ENCODE measurements at regions not wholly inside any gene's neighbourhood (a gene's known extent, or its start where the extent isn't known, plus 50 kb on each side); places are given as distances from the start of the nearest gene placed in this dataset.
A peak's percentile ranks its signal among the peaks of the same experiment; 100 is the strongest.

DNA sequence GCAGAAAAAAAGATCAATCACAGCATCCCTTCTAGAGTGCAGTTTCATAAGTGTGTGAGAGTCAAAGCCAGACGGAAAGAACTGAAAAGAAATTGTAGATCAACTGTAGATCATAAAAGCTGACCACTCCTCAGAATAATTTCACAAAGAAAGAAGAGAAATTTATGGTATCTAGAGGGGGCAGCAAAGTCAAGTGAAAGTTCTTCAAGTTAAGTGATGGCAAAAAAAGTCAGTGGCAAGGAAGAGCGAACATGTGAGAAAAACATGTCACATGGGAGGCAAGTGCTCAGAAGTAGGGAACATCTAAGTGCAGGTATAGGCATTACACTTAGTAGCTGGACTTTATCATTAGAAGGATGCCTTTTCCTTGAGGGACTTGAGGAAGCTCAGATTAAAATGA is 245.1 kb upstream of the ISL1 start:
- H3K27me3 ChIP-seq = no peaks in the 10 kb centered on the region
- intact Hi-C loops (cut with DNase I) = no loop called here
- TF ChIP-seq, protein P1, sequence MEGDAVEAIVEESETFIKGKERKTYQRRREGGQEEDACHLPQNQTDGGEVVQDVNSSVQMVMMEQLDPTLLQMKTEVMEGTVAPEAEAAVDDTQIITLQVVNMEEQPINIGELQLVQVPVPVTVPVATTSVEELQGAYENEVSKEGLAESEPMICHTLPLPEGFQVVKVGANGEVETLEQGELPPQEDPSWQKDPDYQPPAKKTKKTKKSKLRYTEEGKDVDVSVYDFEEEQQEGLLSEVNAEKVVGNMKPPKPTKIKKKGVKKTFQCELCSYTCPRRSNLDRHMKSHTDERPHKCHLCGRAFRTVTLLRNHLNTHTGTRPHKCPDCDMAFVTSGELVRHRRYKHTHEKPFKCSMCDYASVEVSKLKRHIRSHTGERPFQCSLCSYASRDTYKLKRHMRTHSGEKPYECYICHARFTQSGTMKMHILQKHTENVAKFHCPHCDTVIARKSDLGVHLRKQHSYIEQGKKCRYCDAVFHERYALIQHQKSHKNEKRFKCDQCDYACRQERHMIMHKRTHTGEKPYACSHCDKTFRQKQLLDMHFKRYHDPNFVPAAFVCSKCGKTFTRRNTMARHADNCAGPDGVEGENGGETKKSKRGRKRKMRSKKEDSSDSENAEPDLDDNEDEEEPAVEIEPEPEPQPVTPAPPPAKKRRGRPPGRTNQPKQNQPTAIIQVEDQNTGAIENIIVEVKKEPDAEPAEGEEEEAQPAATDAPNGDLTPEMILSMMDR (IDR thresholded peaks at IDR 0.05) = no peak
- H3K36me3 ChIP-seq = no peaks in the 10 kb centered on the region
- no peaks in the 10 kb centered on the region for H3K4me1 ChIP-seq
- H3K9me3 ChIP-seq = peaks cover 0 to 7% of the 10 kb centered on the region in 2 donors
- DNase-seq (no peak), ATAC-seq (no peak)
- no peak overlapping the region for H3K27ac ChIP-seq
- no peak overlapping the region for H3K4me3 ChIP-seq

DNA sequence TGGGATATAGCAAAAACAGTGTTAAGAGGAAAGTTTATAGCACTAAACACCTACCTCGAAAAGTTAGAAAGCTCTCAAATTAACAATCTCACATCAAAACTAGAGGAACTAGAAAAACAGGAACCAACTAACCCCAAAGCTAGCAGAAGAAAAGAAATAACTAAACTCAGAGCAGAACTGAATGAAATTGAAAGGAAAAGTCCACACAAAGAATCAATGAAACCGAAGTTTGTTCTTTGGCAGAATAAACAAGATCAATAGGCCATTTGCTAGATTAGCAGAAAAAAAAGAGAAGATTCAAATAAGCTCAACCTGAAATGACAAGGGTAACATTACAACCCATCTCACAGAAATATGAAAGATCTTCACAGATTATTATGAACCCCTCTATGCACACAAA is 234.8 kb upstream of the ISL1 start:
- Histone ChIP-seq H3K36me3 (no peaks in the 10 kb centered on the region), H3K4me1 (no peaks in the 10 kb centered on the region), H3K4me3 (no peak overlapping the region), H3K27ac (no peak overlapping the region), H3K27me3 (no peaks in the 10 kb centered on the region), H3K9me3 (peaks cover 0 to 15% of the 10 kb centered on the region in 2 donors)
- TF ChIP-seq, protein P1 (IDR thresholded peaks at IDR 0.05) = no peak
- no peak for DNase-seq
- intact Hi-C loops (cut with DNase I) = no loop called here
- no peak for ATAC-seq

DNA sequence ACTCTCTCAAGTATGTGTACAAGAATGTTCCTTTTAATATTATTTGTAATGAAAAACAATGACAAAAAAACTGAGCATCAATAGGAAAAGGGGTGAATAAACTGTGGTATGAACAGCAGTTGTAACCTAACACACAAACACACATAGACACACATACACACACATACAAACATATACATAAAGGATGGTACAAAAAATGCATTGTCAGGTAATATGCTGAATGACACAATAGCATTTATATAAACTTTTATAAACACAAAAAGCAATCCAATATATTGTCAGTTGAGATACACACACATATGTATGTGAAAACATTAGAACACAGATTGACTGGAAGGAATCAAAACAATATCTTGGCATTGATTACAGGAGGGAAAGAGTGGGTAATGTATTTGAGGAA is 227.0 kb upstream of the ISL1 start:
- no peak overlapping the region for H3K27ac ChIP-seq
- no peaks in the 10 kb centered on the region for H3K4me1 ChIP-seq
- intact Hi-C loops (cut with DNase I) = no loop called here
- H3K4me3 ChIP-seq = no peak overlapping the region
- no peaks in the 10 kb centered on the region for H3K27me3 ChIP-seq
- peaks cover 0 to 14% of the 10 kb centered on the region in 2 donors for H3K9me3 ChIP-seq
- DNase-seq (no peak), ATAC-seq (no peak)
- no peaks in the 10 kb centered on the region for H3K36me3 ChIP-seq
- TF ChIP-seq, protein P1 (IDR thresholded peaks at IDR 0.05) = no peak

DNA sequence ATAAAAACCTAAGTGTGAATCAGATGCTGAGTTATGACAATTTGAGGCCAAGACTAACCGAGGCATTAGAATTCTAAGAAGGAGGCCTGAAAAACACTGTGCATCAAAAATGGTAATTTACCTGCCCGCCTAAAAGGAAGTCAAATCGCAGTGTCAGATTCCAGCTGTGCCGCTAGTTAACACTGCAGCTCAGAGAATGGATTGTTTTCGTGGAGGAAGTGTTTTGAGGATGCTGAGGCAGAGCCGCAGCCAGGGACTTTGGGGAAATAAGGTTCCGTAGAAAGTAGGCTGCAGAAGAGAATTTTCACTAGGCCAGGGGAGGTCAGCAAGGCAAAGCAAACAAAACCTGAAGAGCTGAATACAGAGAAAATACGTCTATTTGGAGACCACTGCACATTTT is 226.4 kb upstream of the ISL1 start:
- intact Hi-C loops (cut with DNase I) = no loop called here
- TF ChIP-seq, protein P1 (IDR thresholded peaks at IDR 0.05) = no peak

DNA sequence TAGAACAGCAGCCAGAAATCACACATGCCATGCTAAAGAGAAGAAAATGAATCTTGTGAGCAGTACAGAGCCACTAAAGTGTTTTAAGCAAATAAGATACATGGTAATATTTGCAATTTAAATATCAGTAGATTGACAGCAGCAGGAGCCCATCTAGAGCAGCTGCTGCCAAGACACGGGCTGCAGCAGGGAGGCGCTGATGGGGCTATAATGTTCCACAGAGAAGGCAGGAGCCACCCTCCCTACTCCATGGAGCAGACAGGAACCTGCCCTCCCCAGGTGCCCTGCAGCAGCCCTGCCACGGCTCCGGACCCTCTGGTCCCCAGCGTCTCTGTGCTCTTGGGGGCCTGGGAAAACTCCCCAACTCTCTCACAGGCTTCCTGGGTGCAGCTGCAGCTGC is 224.1 kb upstream of the ISL1 start:
- H3K27me3 ChIP-seq = no peaks in the 10 kb centered on the region
- DNase-seq (peak in 1 of 4 donors; percentile 45), ATAC-seq (no peak)
- no peak overlapping the region for H3K27ac ChIP-seq
- no peaks in the 10 kb centered on the region for H3K36me3 ChIP-seq
- no peak overlapping the region for H3K4me3 ChIP-seq
- H3K4me1 ChIP-seq = no peaks in the 10 kb centered on the region
- TF ChIP-seq, protein P1 (IDR thresholded peaks at IDR 0.05) = no peak
- H3K9me3 ChIP-seq = peaks cover 0 to 34% of the 10 kb centered on the region in 2 donors
- intact Hi-C loops (cut with DNase I) = no loop called here

More for the DNA sequence above, 226.4 kb upstream of the ISL1 start:
- no peak overlapping the region for H3K27ac ChIP-seq
- no peaks in the 10 kb centered on the region for H3K4me1 ChIP-seq
- no peaks in the 10 kb centered on the region for H3K27me3 ChIP-seq
- H3K36me3 ChIP-seq = no peaks in the 10 kb centered on the region
- H3K4me3 ChIP-seq = no peak overlapping the region
- peaks cover 0 to 19% of the 10 kb centered on the region in 2 donors for H3K9me3 ChIP-seq
- DNase-seq (no peak), ATAC-seq (no peak)

Measured in left lung (tissue), 4 donors.